K562 (cell line): ENCODE measurements at regions not wholly inside any gene's neighbourhood (a gene's known extent, or its start where the extent isn't known, plus 50 kb on each side); places are given as distances from the start of the nearest gene placed in this dataset.

Source experiments
- CTBP1 ChIP-seq: fragments of 450-650 bp; IDR thresholded peaks from 2 replicates; pipeline ENCODE4 v1.6.1; 2016; ENCODE audit warnings: borderline replicate concordance
- ETV6 ChIP-seq, 3 experiments: fragments of 150-350 bp in 1 of 3; sonication (generic) in 1 of 3; formaldehyde crosslinking in 1 of 3; IDR thresholded peaks; 2 replicates each; pipeline versions ENCODE4 v1.6.1 to v1.8.0; 2014 to 2022; ENCODE audit warnings: borderline replicate concordance in 2 of 3, low read depth in 2 of 3, antibody characterized with exemption in 1 of 3, low read length in 1 of 3, mild to moderate bottlenecking in 1 of 3, missing genetic modification reagents in 1 of 3
- GABPA ChIP-seq: fragments of 200-800 bp; sonication (Bioruptor generic); conservative IDR thresholded peaks from 2 replicates; pipeline ENCODE4 v1.6.1; 2016; ENCODE audit warnings: low read depth, missing genetic modification characterization, missing compliant biosample characterization
- SPI1 ChIP-seq: IDR thresholded peaks from 2 replicates; pipeline ENCODE4 v1.6.1; 2011; ENCODE audit warnings: low read depth, low read length, control low read depth, borderline replicate concordance
- ZBTB40 ChIP-seq, 2 experiments: fragments of 450-650 bp in 1 of 2; sonication (generic) in 1 of 2; formaldehyde crosslinking in 1 of 2; IDR thresholded peaks; 2 replicates each; pipeline versions ENCODE4 v1.7.1 to v1.9.0; 2016 to 2022; ENCODE audit warnings: inconsistent platforms in 1 of 2, mild to moderate bottlenecking in 1 of 2, missing genetic modification reagents in 1 of 2
- ZNF699 ChIP-seq: fragments of 250-450 bp; sonication (Bioruptor Pico); IDR thresholded peaks from 2 replicates; pipeline ENCODE4 v1.8.0; 2021; ENCODE audit warnings: mild to moderate bottlenecking, moderate library complexity; ENCODE audit not compliant: insufficient replicate concordance

- TF ChIP-seq ZBTB40 (IDR thresholded peaks at IDR 0.05) = peak; percentile 82
- TF ChIP-seq ZBTB40 (CRISPR knock-in tag; IDR thresholded peaks at IDR 0.05) = no peak
- peak; percentile 85; the same call in 1 of the 2 replicates for TF ChIP-seq SPI1
- peak in 1 of 2 experiments; percentile 73; a peak in 1 of 4 replicates for TF ChIP-seq ETV6 (IDR thresholded peaks at IDR 0.05; ENCODE audit: borderline replicate concordance in 1 of 2, low read depth in 2 of 2, low read length in 1 of 2)
- TF ChIP-seq ETV6 (CRISPR knock-in tag; IDR thresholded peaks at IDR 0.05; ENCODE audit: borderline replicate concordance) = no peak
- TF ChIP-seq CTBP1 = no peak
- TF ChIP-seq GABPA (tag) = peak; percentile 63
- no peak for TF ChIP-seq ZNF699
These were observed 274.4 kb downstream of the RPS6KC1 start (continued) for GRCh38 chr1:213325482-213325881.
